WTC11 (cell line): ENCODE measurements at regions not wholly inside any gene's neighbourhood (a gene's known extent, or its start where the extent isn't known, plus 50 kb on each side); places are given as distances from the start of the nearest gene placed in this dataset.

Source experiments
- ATAC-seq: fragments of 200-7000 bp; cut with Tn5 transposase; 2 replicates; pipeline ENCODE4 v1.10.0; 2021; ENCODE audit warnings: mild to moderate bottlenecking, moderate library complexity
- CTCF ChIA-PET: fragments of 300-600 bp; sonication (Branson Sonifier 250); formaldehyde crosslinking; loops from one replicate; lab custom pipeline; 2021; ENCODE audit warnings: antibody characterized with exemption; lab: Charles Lee
- POLR2A ChIA-PET: fragments of 350-600 bp; sonication (Branson Sonifier 250); formaldehyde crosslinking; loops from one replicate; lab custom pipeline; 2021; ENCODE audit warnings: antibody characterized with exemption; lab: Charles Lee
- DNase-seq: peaks from one replicate; pipeline ENCODE4 v3.0.0; 2021; ENCODE audit warnings: low spot score
- H3K27ac Mint-ChIP-seq: 2 replicates; pipeline ENCODE4 v1.8.0; 2021; ENCODE audit warnings: mixed read lengths
- H3K27me3 Mint-ChIP-seq: 2 replicates; pipeline ENCODE4 v1.8.0; 2021; ENCODE audit warnings: low read depth, mild to moderate bottlenecking, moderate library complexity, mixed read lengths
- H3K36me3 Mint-ChIP-seq: 2 replicates; pipeline ENCODE4 v1.8.0; 2021; ENCODE audit warnings: mixed read lengths
- H3K4me1 Mint-ChIP-seq: 2 replicates; pipeline ENCODE4 v1.8.0; 2022; ENCODE audit warnings: mixed read lengths
- H3K4me3 Mint-ChIP-seq: 2 replicates; pipeline ENCODE4 v1.8.0; 2021; ENCODE audit warnings: mild to moderate bottlenecking, moderate library complexity, mixed read lengths
- H3K9me3 Mint-ChIP-seq: 2 replicates; pipeline ENCODE4 v1.8.0; 2021; ENCODE audit warnings: mixed read lengths
- CREB1 ChIP-seq: sonication (generic); formaldehyde crosslinking; IDR thresholded peaks from 2 replicates; pipeline ENCODE4 v1.8.0; 2023; ENCODE audit warnings: mild to moderate bottlenecking, missing genetic modification reagents
- CREM ChIP-seq: sonication (generic); formaldehyde crosslinking; IDR thresholded peaks from 2 replicates; pipeline ENCODE4 v1.8.1; 2022; ENCODE audit warnings: mild to moderate bottlenecking, missing genetic modification reagents, moderate library complexity
- ESRRA ChIP-seq: sonication (generic); formaldehyde crosslinking; IDR thresholded peaks from 2 replicates; pipeline ENCODE4 v1.8.1; 2022; ENCODE audit warnings: mild to moderate bottlenecking, missing genetic modification reagents, borderline replicate concordance
- ETV6 ChIP-seq: sonication (generic); formaldehyde crosslinking; IDR thresholded peaks from 2 replicates; pipeline ENCODE4 v1.8.1; 2022; ENCODE audit warnings: mild to moderate bottlenecking, missing genetic modification reagents
- GABPB1 ChIP-seq: sonication (generic); formaldehyde crosslinking; IDR thresholded peaks from 2 replicates; pipeline ENCODE4 v1.8.1; 2023; ENCODE audit warnings: mild to moderate bottlenecking, missing genetic modification reagents
- JUN ChIP-seq: sonication (generic); formaldehyde crosslinking; IDR thresholded peaks from 2 replicates; pipeline ENCODE4 v1.8.0; 2023; ENCODE audit warnings: mild to moderate bottlenecking, missing genetic modification reagents
- MXD4 ChIP-seq: fragments of 250-450 bp; sonication (Bioruptor Pico); IDR thresholded peaks from 2 replicates; pipeline ENCODE4 v1.8.0; 2021; ENCODE audit warnings: mild to moderate bottlenecking, moderate library complexity, borderline replicate concordance
- NFYB ChIP-seq: sonication (generic); formaldehyde crosslinking; conservative IDR thresholded peaks from 2 replicates; pipeline ENCODE4 v1.8.0; 2022; ENCODE audit warnings: low read depth, missing genetic modification reagents
- NR1H2 ChIP-seq: sonication (generic); formaldehyde crosslinking; IDR thresholded peaks from 2 replicates; pipeline ENCODE4 v1.9.0; 2021; ENCODE audit warnings: mild to moderate bottlenecking, moderate library complexity, missing genetic modification reagents
- NR2C2 ChIP-seq: sonication (generic); formaldehyde crosslinking; IDR thresholded peaks from 2 replicates; pipeline ENCODE4 v1.8.0; 2022; ENCODE audit warnings: mild to moderate bottlenecking, missing genetic modification reagents
- OVOL2 ChIP-seq: fragments of 250-450 bp; sonication (Bioruptor Pico); IDR thresholded peaks from 2 replicates; pipeline ENCODE4 v1.9.0; 2021; ENCODE audit warnings: mild to moderate bottlenecking, borderline replicate concordance
- PRRX2 ChIP-seq: fragments of 250-450 bp; sonication (Bioruptor Pico); IDR thresholded peaks from 2 replicates; pipeline ENCODE4 v1.8.0; 2021; ENCODE audit warnings: mild to moderate bottlenecking
- SMAD3 ChIP-seq: sonication (generic); formaldehyde crosslinking; IDR thresholded peaks from 2 replicates; pipeline ENCODE4 v1.8.0; 2022; ENCODE audit warnings: missing genetic modification reagents, mild to moderate bottlenecking, borderline replicate concordance
- SOX15 ChIP-seq: fragments of 250-450 bp; sonication (Bioruptor Pico); IDR thresholded peaks from 2 replicates; pipeline ENCODE4 v1.9.0; 2021; ENCODE audit warnings: mild to moderate bottlenecking
- SP1 ChIP-seq: sonication (generic); formaldehyde crosslinking; conservative IDR thresholded peaks from 2 replicates; pipeline ENCODE4 v1.8.1; 2022; ENCODE audit warnings: missing genetic modification reagents
- TCF7 ChIP-seq: sonication (generic); formaldehyde crosslinking; IDR thresholded peaks from 2 replicates; pipeline ENCODE4 v1.8.0; 2022; ENCODE audit warnings: mild to moderate bottlenecking, low read depth, missing genetic modification reagents, moderate library complexity
- TEAD1 ChIP-seq: sonication (generic); formaldehyde crosslinking; IDR thresholded peaks from 2 replicates; pipeline ENCODE4 v1.8.0; 2022; ENCODE audit warnings: mild to moderate bottlenecking, missing genetic modification reagents
- TP53 ChIP-seq: sonication (generic); formaldehyde crosslinking; IDR thresholded peaks from 2 replicates; pipeline ENCODE4 v1.8.1; 2023; ENCODE audit warnings: mild to moderate bottlenecking, missing genetic modification reagents
- ZNF423 ChIP-seq: fragments of 250-450 bp; sonication (Bioruptor Pico); IDR thresholded peaks from 2 replicates; pipeline ENCODE4 v2.1.2; 2022; ENCODE audit warnings: mild to moderate bottlenecking, moderate library complexity
- TF ChIP-seq, protein P1 (sequence below): fragments of 250-450 bp; sonication (Bioruptor Pico); conservative IDR thresholded peaks from 2 replicates; pipeline ENCODE4 v1.9.0; 2021; ENCODE audit warnings: mild to moderate bottlenecking
- TF ChIP-seq, protein P2 (sequence below): fragments of 250-450 bp; sonication (Bioruptor Pico); IDR thresholded peaks from 2 replicates; pipeline ENCODE4 v1.9.0; 2021; ENCODE audit warnings: mild to moderate bottlenecking
- TF ChIP-seq, protein P3 (sequence below): fragments of 250-450 bp; sonication (Bioruptor Pico); IDR thresholded peaks from 2 replicates; pipeline ENCODE4 v1.9.0; 2021; ENCODE audit warnings: mild to moderate bottlenecking
- TF ChIP-seq, protein P4 (sequence below): sonication (generic); formaldehyde crosslinking; IDR thresholded peaks from 2 replicates; pipeline ENCODE4 v1.8.0; 2022; ENCODE audit warnings: mild to moderate bottlenecking, missing genetic modification reagents
- TF ChIP-seq, protein P5 (sequence below): sonication (generic); formaldehyde crosslinking; conservative IDR thresholded peaks from 2 replicates; pipeline ENCODE4 v1.8.1; 2022; ENCODE audit warnings: mild to moderate bottlenecking, missing genetic modification reagents
- TF ChIP-seq, protein P6 (sequence below): fragments of 250-450 bp; sonication (Bioruptor Pico); IDR thresholded peaks from 2 replicates; pipeline ENCODE4 v2.1.2; 2022; ENCODE audit warnings: mild to moderate bottlenecking, moderate library complexity
- TF ChIP-seq, protein P7 (sequence below): sonication (generic); formaldehyde crosslinking; IDR thresholded peaks from 2 replicates; pipeline ENCODE4 v1.8.0; 2023; ENCODE audit warnings: mild to moderate bottlenecking, missing genetic modification reagents

DNA sequence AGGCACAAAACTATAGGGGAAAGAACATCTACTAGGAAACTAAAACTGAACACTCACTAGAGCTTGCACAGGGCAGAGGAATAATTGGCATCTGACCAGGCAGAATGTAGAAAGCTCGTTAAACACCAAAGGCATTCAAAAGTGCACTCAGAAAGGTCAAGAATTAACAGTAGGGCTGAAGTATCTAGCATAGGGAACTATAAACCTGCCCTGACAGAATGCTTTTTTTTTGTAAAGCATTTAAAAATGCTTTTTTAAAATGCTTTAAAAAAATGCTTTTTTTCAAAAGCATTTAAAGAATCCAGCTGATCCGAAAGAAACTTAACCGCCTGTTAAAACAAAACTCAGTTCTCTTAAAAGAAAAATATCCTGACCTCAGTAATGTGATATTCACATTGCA is 74.6 kb upstream of the EGFR start:
- no peaks in the 10 kb centered on the region; the same call in 1 of the 2 replicates for H3K27me3 Mint-ChIP-seq
- H3K36me3 Mint-ChIP-seq: no peaks in the 10 kb centered on the region
- peaks cover 6% of the 10 kb centered on the region; the same call in 1 of the 2 replicates for H3K9me3 Mint-ChIP-seq
- no peak for DNase-seq
- POLR2A ChIA-PET: interaction anchor here (0.6 kb wide), 1 partner anchor 579 kb away, joined by 3 read pairs; no protein-coding TSS in a partner anchor
- H3K27ac Mint-ChIP-seq: no peak overlapping the region
- TF ChIP-seq, protein P1, sequence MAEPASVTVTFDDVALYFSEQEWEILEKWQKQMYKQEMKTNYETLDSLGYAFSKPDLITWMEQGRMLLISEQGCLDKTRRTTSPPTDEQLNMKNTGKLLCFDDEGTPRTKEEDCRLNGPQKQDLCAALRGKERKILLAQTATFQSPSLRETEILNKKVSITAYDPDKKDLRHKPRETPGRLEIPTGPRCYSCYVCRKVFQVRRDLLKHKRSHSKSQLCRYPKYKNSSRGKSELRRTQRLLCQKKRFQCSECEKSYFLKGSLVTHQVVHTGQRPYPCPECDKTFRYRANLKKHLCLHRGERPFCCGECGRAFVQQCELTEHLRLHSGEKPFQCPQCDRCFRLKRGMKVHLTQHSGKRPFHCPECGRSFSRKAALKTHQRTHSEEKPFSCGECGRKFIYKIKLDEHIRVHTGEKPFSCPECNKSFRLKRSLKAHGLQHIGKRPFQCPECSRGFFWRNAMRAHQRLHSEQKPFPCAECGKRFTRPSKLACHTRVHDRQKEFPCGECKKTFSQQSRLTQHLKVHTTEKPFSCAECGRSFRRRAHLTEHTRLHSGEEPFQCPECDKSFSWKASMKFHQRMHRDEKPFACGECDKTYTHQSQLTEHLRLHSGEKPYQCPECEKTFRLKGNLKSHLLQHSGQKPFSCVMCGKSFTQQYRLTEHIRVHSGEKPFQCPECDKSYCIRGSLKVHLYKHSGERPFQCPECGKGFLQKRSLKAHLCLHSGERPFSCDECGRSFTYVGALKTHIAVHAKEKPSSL (CRISPR knock-in tag): no peak
- TF ChIP-seq TP53: no peak
- TF ChIP-seq NR1H2 (CRISPR knock-in tag): no peak
- no peak for TF ChIP-seq OVOL2 (CRISPR knock-in tag)
- TF ChIP-seq GABPB1 (CRISPR knock-in tag): no peak
- no peak for TF ChIP-seq JUN
- TF ChIP-seq TEAD1 (CRISPR knock-in tag): no peak
- TF ChIP-seq, protein P2, sequence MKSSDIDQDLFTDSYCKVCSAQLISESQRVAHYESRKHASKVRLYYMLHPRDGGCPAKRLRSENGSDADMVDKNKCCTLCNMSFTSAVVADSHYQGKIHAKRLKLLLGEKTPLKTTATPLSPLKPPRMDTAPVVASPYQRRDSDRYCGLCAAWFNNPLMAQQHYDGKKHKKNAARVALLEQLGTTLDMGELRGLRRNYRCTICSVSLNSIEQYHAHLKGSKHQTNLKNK (CRISPR knock-in tag): no peak
- TF ChIP-seq ETV6 (CRISPR knock-in tag): no peak
- TF ChIP-seq NR2C2 (CRISPR knock-in tag): no peak
- TF ChIP-seq, protein P3, sequence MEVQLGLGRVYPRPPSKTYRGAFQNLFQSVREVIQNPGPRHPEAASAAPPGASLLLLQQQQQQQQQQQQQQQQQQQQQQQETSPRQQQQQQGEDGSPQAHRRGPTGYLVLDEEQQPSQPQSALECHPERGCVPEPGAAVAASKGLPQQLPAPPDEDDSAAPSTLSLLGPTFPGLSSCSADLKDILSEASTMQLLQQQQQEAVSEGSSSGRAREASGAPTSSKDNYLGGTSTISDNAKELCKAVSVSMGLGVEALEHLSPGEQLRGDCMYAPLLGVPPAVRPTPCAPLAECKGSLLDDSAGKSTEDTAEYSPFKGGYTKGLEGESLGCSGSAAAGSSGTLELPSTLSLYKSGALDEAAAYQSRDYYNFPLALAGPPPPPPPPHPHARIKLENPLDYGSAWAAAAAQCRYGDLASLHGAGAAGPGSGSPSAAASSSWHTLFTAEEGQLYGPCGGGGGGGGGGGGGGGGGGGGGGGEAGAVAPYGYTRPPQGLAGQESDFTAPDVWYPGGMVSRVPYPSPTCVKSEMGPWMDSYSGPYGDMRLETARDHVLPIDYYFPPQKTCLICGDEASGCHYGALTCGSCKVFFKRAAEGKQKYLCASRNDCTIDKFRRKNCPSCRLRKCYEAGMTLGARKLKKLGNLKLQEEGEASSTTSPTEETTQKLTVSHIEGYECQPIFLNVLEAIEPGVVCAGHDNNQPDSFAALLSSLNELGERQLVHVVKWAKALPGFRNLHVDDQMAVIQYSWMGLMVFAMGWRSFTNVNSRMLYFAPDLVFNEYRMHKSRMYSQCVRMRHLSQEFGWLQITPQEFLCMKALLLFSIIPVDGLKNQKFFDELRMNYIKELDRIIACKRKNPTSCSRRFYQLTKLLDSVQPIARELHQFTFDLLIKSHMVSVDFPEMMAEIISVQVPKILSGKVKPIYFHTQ: no peak
- no peak for TF ChIP-seq CREB1
- TF ChIP-seq SP1 (CRISPR knock-in tag): no peak
- TF ChIP-seq CREM (CRISPR knock-in tag): no peak
- no peak for TF ChIP-seq SMAD3
- TF ChIP-seq, protein P4, sequence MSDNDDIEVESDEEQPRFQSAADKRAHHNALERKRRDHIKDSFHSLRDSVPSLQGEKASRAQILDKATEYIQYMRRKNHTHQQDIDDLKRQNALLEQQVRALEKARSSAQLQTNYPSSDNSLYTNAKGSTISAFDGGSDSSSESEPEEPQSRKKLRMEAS: no peak
- TF ChIP-seq, all 79 proteins: peak for 0
- Mint-ChIP-seq H3K4me1 (no peaks in the 10 kb centered on the region), H3K4me3 (no peak overlapping the region)
- ATAC-seq: no peak
- CTCF ChIA-PET: no interaction called here

DNA sequence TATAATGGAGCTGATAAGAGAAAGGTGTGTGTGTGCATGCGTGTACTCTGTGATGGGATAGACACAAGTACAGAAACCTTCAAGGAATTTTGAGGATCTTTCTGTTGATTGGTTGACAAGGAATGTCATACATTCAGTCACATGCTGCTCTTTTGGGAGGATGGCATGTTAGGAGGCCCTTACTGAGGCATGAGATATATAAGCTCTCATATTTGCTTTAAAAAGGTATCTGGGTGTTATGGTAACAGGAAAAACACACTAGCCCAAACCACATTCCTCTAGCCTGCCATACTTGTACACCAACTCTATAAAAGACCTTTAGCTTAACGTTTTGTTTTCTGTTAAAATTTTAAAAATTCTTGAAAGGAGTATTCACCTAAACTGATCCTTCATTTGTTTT is 72.5 kb upstream of the EGFR start:
- no peaks in the 10 kb centered on the region; the same call in 1 of the 2 replicates for H3K27me3 Mint-ChIP-seq
- H3K4me1 Mint-ChIP-seq: peaks cover 11% of the 10 kb centered on the region
- no peak overlapping the region for H3K4me3 Mint-ChIP-seq
- ATAC-seq (no peak), DNase-seq (no peak)
- POLR2A ChIA-PET: no interaction called here
- peaks cover 13% of the 10 kb centered on the region for H3K9me3 Mint-ChIP-seq
- CTCF ChIA-PET: interaction anchor here (0.6 to 1.1 kb wide), 2 partner anchors 304 to 309 kb away, joined by 3 read pairs; no protein-coding TSS in a partner anchor
- no peak overlapping the region for H3K27ac Mint-ChIP-seq
- no peak for TF ChIP-seq ESRRA (CRISPR knock-in tag)
- TF ChIP-seq SOX15 (CRISPR knock-in tag): no peak
- TF ChIP-seq, protein P5, sequence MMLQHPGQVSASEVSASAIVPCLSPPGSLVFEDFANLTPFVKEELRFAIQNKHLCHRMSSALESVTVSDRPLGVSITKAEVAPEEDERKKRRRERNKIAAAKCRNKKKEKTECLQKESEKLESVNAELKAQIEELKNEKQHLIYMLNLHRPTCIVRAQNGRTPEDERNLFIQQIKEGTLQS (CRISPR knock-in tag): no peak
- TF ChIP-seq, protein P6, sequence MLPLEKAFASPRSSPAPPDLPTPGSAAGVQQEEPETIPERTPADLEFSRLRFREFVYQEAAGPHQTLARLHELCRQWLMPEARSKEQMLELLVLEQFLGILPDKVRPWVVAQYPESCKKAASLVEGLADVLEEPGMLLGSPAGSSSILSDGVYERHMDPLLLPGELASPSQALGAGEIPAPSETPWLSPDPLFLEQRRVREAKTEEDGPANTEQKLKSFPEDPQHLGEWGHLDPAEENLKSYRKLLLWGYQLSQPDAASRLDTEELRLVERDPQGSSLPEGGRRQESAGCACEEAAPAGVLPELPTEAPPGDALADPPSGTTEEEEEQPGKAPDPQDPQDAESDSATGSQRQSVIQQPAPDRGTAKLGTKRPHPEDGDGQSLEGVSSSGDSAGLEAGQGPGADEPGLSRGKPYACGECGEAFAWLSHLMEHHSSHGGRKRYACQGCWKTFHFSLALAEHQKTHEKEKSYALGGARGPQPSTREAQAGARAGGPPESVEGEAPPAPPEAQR (CRISPR knock-in tag): no peak
- no peak for TF ChIP-seq ZNF423 (CRISPR knock-in tag)
- no peak for TF ChIP-seq PRRX2 (CRISPR knock-in tag)
- no peak for TF ChIP-seq NFYB (CRISPR knock-in tag)
- TF ChIP-seq TCF7 (CRISPR knock-in tag): no peak
- TF ChIP-seq, protein P7, sequence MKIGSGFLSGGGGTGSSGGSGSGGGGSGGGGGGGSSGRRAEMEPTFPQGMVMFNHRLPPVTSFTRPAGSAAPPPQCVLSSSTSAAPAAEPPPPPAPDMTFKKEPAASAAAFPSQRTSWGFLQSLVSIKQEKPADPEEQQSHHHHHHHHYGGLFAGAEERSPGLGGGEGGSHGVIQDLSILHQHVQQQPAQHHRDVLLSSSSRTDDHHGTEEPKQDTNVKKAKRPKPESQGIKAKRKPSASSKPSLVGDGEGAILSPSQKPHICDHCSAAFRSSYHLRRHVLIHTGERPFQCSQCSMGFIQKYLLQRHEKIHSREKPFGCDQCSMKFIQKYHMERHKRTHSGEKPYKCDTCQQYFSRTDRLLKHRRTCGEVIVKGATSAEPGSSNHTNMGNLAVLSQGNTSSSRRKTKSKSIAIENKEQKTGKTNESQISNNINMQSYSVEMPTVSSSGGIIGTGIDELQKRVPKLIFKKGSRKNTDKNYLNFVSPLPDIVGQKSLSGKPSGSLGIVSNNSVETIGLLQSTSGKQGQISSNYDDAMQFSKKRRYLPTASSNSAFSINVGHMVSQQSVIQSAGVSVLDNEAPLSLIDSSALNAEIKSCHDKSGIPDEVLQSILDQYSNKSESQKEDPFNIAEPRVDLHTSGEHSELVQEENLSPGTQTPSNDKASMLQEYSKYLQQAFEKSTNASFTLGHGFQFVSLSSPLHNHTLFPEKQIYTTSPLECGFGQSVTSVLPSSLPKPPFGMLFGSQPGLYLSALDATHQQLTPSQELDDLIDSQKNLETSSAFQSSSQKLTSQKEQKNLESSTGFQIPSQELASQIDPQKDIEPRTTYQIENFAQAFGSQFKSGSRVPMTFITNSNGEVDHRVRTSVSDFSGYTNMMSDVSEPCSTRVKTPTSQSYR (CRISPR knock-in tag): no peak
- TF ChIP-seq MXD4 (CRISPR knock-in tag): no peak
- H3K36me3 Mint-ChIP-seq: no peaks in the 10 kb centered on the region
